GM18873 (cell line): ENCODE measurements at regions not wholly inside any gene's neighbourhood (a gene's known extent, or its start where the extent isn't known, plus 50 kb on each side); places are given as distances from the start of the nearest gene placed in this dataset.
"Not testable (repeated sequence)": the region's sequence is repeated elsewhere in the genome, so short reads cannot be mapped to it uniquely, and the experiment has no call there.

Source experiments
- ATAC-seq: cut with Tn5 transposase; IDR thresholded peaks from one replicate; pipeline ENCODE4 v1.9.1; 2021; ENCODE audit warnings: mild to moderate bottlenecking, moderate library complexity, moderate number of reproducible peaks; ENCODE audit not compliant: unreplicated experiment, low FRiP score

- ATAC-seq: no peak
Observed at GRCh38 chr1:58209575-58209974, 337.0 kb downstream of the OMA1 start.

GRCh38 chr1:58206749-58207148 is 339.8 kb downstream of the OMA1 start:
- ATAC-seq: no peak

DNA sequence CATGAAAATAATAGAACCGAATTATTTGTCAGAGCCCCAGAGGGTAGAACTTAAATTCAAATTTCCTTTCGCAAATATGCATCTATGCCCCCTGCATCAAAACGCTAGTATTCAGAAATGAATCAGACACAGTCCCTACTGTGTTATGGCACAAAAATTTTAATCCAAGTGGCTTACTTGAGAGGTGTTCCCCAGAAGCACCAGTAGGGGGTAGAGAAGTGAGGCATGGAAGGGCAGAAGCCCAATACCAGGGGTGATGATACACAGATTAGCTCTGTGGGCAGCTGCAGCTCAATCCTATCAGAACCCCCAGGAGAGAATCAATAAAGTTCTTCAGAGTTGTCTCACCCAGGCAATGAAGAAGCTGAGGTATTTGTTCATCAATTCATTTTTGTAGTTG is 342.2 kb downstream of the OMA1 start:
- no peak for ATAC-seq

GRCh38 chr1:58201492-58202106 is 344.9 kb downstream of the OMA1 start:
- no peak for ATAC-seq

DNA sequence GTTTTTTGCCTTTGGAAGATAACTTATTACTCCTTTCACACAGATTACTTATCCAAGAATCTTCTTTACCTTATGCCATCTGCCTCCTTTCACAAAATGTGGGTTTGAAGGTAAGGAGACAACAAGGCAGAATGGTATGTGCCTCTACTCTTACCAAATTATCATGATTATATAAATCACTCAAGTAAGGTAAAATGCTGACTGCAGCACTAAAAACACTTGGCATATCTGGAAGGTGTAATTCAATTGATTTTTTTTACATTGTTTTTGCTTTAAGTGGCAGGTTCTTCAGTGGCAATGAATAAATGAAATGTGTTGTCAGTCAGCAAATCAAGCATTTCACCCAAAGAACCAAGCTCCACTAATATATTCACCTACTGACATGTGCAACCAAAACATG is 346.1 kb downstream of the OMA1 start:
- no peak for ATAC-seq

GRCh38 chr1:58197811-58198210 is 348.7 kb downstream of the OMA1 start:
- ATAC-seq: no peak

- ATAC-seq: no peak
Observed at GRCh38 chr1:58190267-58190988, 356.1 kb downstream of the OMA1 start.

- no peak for ATAC-seq
Observed at GRCh38 chr1:58189453-58189852, 357.1 kb downstream of the OMA1 start.

DNA sequence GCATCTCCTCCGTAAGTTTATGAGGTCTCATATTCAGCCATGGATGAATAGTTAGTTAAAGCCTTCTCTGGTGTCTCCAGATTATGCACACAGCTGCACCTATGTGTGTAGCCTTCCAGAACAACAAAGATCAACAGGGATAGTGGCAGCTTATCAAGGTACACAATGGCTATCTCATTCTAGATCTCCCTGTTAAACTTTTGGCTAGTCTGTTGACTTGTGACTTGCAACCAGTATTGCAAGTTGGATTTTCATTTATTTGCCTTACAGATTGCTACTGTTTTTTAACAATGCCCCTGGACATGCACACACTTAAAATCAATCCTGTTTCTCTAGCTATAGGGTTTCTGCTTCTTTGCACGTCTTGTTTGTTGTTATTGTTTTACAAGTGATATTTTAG is 363.2 kb downstream of the OMA1 start:
- no peak for ATAC-seq

GRCh38 chr1:58180537-58180936 is 366.0 kb downstream of the OMA1 start:
- ATAC-seq: no peak

- not testable (repeated sequence) for ATAC-seq
Observed at GRCh38 chr1:58169160-58169559, 377.4 kb downstream of the OMA1 start.

GRCh38 chr1:58167131-58167530 is 379.4 kb downstream of the OMA1 start:
- not testable (repeated sequence) for ATAC-seq

DNA sequence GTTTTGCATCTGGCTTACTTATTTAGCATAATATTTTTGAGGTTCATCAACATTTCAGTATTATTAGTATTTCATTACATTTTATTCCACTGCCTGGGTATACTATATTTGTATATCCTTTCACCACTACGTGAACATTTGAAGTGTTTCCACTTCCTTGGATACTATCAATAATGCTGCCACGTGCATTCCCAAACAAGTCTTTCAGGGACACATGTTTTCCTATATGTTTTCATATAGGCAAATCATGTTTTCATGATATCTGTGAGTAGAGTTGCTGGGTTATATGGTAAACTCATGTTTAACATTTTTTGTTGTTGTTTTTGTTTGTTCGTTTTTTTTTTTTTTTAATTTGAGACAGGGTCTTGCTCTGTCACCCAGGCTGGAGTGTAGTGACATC is 380.1 kb downstream of the OMA1 start:
- ATAC-seq: no peak

DNA sequence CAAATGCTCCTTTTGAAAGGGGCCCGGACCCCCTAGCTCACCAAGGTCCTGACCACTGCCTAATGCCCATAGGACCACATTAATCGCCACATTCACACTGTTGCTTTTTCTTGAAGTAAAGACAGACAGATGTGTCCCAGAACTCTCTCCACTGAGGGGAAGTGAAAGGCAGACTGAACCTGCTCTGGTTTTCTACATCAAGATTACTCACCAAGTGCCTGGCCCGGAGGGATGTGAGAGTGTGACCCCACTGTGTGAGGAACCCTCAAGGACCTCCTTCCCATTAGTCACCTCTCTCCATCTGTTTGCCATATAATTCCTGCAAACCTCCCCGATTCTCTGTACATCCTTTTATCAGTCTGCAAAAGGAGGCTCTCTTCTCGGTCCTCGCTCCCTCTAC is 381.5 kb downstream of the OMA1 start:
- no peak for ATAC-seq

DNA sequence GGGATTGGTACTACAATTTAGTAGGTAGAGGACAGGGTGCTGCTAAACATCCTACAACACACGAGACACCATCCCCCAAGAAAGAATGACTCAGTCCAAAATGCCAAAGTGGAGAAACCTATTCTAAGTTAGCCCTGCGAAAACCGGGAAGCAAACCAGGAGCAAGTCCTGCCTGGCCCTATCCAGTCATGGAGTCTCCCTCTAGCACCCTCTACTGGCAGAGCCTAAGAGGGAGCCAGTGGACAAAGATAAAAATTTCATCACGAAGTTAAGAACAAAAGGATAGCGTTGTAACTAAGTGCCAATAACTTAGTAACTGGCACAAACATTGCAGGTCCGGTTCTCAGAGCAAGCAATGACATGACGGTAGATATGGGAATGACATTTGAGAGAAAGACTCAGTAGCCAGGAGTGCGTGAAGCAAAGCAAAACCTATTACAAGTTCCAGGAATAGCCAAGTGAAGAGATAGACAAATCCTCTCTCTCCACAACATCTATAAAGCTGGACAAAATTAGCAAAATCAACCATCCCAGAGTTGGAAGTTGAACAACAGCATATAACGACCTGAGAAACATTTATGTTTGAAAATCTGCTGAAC is 383.5 kb downstream of the OMA1 start:
- ATAC-seq: no peak

- ATAC-seq: no peak
Observed at GRCh38 chr1:58159434-58159830, 387.1 kb downstream of the OMA1 start.

- no peak for ATAC-seq
Observed at GRCh38 chr1:58158506-58159433, 387.8 kb downstream of the OMA1 start.

DNA sequence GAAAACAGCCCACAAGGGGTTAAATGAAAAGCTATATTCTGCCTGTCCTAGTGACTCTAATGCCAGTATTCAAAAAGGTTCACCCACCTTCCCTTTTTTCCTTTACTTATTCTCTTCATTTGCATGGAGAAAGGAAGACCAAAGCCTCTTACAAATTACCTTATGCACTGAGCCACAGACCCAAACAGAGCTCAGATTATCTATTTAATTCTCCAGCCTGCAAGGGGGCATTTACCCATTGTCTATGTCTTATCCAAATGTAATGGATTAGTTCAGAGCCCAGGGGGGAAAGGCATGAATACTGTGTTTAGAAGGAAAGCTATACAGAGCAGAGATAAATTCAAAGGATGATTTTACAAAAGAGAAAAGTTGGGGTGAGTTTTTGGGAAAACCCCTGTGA is 388.5 kb downstream of the OMA1 start:
- no peak for ATAC-seq

DNA sequence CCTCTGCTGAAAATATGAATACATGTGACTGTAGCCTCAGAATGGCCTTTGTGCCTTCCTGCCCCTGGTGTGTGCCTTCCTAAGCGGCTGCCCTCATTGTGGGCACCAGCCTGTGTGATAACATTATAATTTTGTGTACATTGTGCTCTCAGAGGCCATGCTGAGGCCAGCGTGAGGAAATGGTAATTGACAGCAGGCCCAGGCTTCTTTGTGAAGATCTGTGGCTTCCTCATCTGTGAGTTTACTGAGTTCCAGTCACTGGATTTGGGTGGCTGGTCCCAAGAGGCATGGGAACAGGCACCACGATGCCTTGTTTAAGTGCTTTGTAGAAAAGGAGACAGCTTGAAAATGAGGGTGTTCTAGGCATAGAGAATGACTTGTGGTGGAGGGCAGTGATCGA is 389.3 kb downstream of the OMA1 start:
- no peak for ATAC-seq

DNA sequence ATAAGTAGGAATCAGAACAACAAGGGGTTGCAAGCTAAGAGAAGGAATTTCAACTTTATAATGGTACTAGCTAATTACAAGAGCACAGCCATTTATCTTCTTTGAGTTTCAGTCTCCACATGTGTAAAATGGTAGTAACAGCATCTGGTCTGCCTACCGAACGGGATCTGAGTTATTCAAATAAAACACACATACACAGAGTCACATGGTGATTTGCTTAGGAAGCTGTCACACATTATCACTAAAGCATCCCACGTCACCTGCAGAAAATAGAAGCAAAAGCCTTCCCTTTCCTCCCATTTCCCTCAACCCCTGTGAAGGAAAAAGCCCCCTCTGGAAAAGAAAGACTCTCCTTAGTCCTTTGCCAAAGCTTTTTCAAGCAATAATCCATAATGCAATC is 389.7 kb downstream of the OMA1 start:
- ATAC-seq: no peak

DNA sequence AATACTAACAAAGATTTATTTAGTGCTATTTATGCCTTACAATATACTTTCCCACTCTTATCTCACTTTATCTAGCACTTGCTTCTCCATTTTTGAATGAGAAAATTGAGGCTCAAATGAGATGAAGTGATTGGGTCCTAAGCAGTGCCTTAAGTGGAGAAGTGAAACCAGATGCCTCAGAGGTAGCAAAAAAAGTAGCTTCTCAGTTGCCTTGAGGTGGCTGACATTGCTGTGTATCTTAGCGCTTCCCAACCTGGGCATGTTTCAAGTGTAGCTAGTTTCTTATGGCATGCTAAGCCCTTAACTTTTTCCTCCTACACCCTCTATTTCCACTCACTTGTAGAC is 390.4 kb downstream of the OMA1 start:
- ATAC-seq: no peak
